ENCODE measurements at regions not wholly inside any gene's neighbourhood (a gene's known extent, or its start where the extent isn't known, plus 50 kb on each side); places are given as distances from the start of the nearest gene placed in this dataset.

- TF ChIP-seq CTCF (IDR thresholded peaks at IDR 0.05; ENCODE audit: control extremely low read depth in 1 of 3, insufficient read depth in 1 of 3, low read depth in 1 of 3, low read length in 3 of 3) = no peak
- no peak for TF ChIP-seq ATF2 (IDR thresholded peaks at IDR 0.05; ENCODE audit: low read length)
- TF ChIP-seq POLR2A (IDR thresholded peaks at IDR 0.05; ENCODE audit: control extremely low read depth in 1 of 2, low read depth in 2 of 2, low read length in 2 of 2) = no peak
- TF ChIP-seq ATF3 (IDR thresholded peaks at IDR 0.05; ENCODE audit: insufficient read depth, low read depth, low read length) = no peak
- TF ChIP-seq SIN3A (conservative IDR thresholded peaks at IDR 0.05 in 1 of 2, IDR thresholded peaks at IDR 0.05 in 1 of 2; ENCODE audit: low read depth in 1 of 2, low read length in 2 of 2) = no peak
- TF ChIP-seq GABPA (IDR thresholded peaks at IDR 0.05; ENCODE audit: borderline replicate concordance, insufficient read depth, low read length) = no peak
- no peak for TF ChIP-seq RFX5 (IDR thresholded peaks at IDR 0.05; ENCODE audit: borderline replicate concordance, low read depth, low read length)
- no peak for TF ChIP-seq EZH2 (IDR thresholded peaks at IDR 0.05; ENCODE audit: low read depth, low read length, severe bottlenecking)
- TF ChIP-seq RAD21 (IDR thresholded peaks at IDR 0.05 in 1 of 2, conservative IDR thresholded peaks at IDR 0.05 in 1 of 2; ENCODE audit: low read depth in 2 of 2, low read length in 2 of 2) = no peak
- TF ChIP-seq POLR2AphosphoS5 (IDR thresholded peaks at IDR 0.05; ENCODE audit: low read depth, low read length) = no peak
- TF ChIP-seq TEAD4 (IDR thresholded peaks at IDR 0.05; ENCODE audit: low read depth, low read length) = no peak
- no peak for TF ChIP-seq EP300 (IDR thresholded peaks at IDR 0.05; ENCODE audit: borderline replicate concordance in 1 of 2, low read depth in 2 of 2, low read length in 2 of 2)
- no peak for TF ChIP-seq TBP (IDR thresholded peaks at IDR 0.05; ENCODE audit: low read depth, low read length)
- TF ChIP-seq BRCA1 (IDR thresholded peaks at IDR 0.05; ENCODE audit: low read depth, low read length) = no peak
Measured at GRCh38 chr12:46558677-46559076, 186.1 kb upstream of the SLC38A2 start.
